HCT116 (cell line): ENCODE measurements at regions not wholly inside any gene's neighbourhood (a gene's known extent, or its start where the extent isn't known, plus 50 kb on each side); places are given as distances from the start of the nearest gene placed in this dataset.

Experiments used
- ATAC-seq: fragments of 200-7000 bp; cut with Tn5 transposase; 2 replicates; pipeline ENCODE4 v1.9.1; 2020; ENCODE audit warnings: mild to moderate bottlenecking, moderate library complexity
- BruUV-seq: library from RNA; stranded (reverse); fragments of 400-500 nt; replicated peaks from 2 replicates; lab custom pipeline; 2021; lab: Mats Ljungman, UMichigan
- CTCF ChIA-PET: fragments of 300-600 bp; sonication (Branson Sonifier 250); formaldehyde crosslinking; loops from one replicate; lab custom pipeline; 2021; ENCODE audit warnings: antibody characterized with exemption; lab: Charles Lee
- POLR2A ChIA-PET: fragments of 300-600, 350-600 bp; sonication (Branson Sonifier 250); formaldehyde crosslinking; loops from one replicate; lab custom pipeline; 2021; ENCODE audit warnings: antibody characterized with exemption; lab: Charles Lee
- RAD21 ChIA-PET, 2 experiments: fragments of 300-600 bp; sonication (Branson Sonifier 250); formaldehyde crosslinking; loops; one replicate each; lab custom pipeline; 2023; ENCODE audit warnings: low total read pairs in 2 of 2; ENCODE audit not compliant: uncharacterized antibody in 2 of 2, unreplicated experiment in 2 of 2, low non-redundant PET in 1 of 2; lab: Charles Lee
- DNase-seq: peaks from one replicate; pipeline ENCODE4 v3.0.0-alpha.2; 2010; ENCODE audit warnings: low read depth, low spot score
- H2AFZ ChIP-seq: fragments of 200-600 bp; shearing (Covaris generic), sonication (generic); 2 replicates; pipeline ENCODE4 v1.6.1; 2017; ENCODE audit warnings: low read depth, mixed run types, mixed read lengths, antibody characterized with exemption, low read length; ENCODE audit not compliant: poor library complexity, severe bottlenecking
- H3K27ac ChIP-seq: 2 replicates; pipeline ENCODE4 v1.5.1; 2012; ENCODE audit warnings: low read depth, low read length
- H3K27me3 ChIP-seq: fragments of 200-600 bp; sonication (generic); 2 replicates; pipeline ENCODE4 v1.6.1; 2016; ENCODE audit warnings: mixed run types, low read length, mixed read lengths; ENCODE audit not compliant: insufficient read depth
- H3K36me3 ChIP-seq, 2 experiments: fragments of 200-500 bp in 1 of 2; fragments of 200-600 bp in 1 of 2; sonication (Bioruptor generic) in 1 of 2; sonication (generic) in 1 of 2; 2 replicates each; pipeline versions ENCODE4 v1.5.1 to v1.6.1; 2014 to 2016; ENCODE audit warnings: low read length in 2 of 2, inconsistent platforms in 1 of 2, mixed read lengths in 1 of 2, mixed run types in 1 of 2; ENCODE audit not compliant: insufficient read depth in 2 of 2, control insufficient read depth in 1 of 2
- H3K4me1 ChIP-seq, 2 experiments: fragments of 200-600 bp in 1 of 2; sonication (generic) in 1 of 2; 2 replicates each; pipeline versions ENCODE4 v1.5.1 to v1.6.1; 2012 to 2017; ENCODE audit warnings: low read length in 2 of 2, inconsistent platforms in 1 of 2, mild to moderate bottlenecking in 1 of 2, mixed read lengths in 1 of 2, mixed run types in 1 of 2, moderate library complexity in 1 of 2; ENCODE audit not compliant: insufficient read depth in 2 of 2, control insufficient read depth in 1 of 2
- H3K4me2 ChIP-seq: fragments of 200-600 bp; sonication (generic); 2 replicates; pipeline ENCODE4 v1.6.1; 2017; ENCODE audit warnings: mixed run types, low read length, mixed read lengths
- H3K4me3 ChIP-seq, 2 experiments: fragments of 200-600 bp in 1 of 2; sonication (generic) in 1 of 2; replicated peaks in 1 of 2; 2 replicates each; pipeline ENCODE4 v1.5.1; 2011 to 2016; ENCODE audit warnings: low read length in 2 of 2, control low read depth in 1 of 2, low read depth in 1 of 2, mild to moderate bottlenecking in 1 of 2, mixed read lengths in 1 of 2, mixed run types in 1 of 2
- H3K79me2 ChIP-seq: fragments of 200-600 bp; sonication (generic); 2 replicates; pipeline ENCODE4 v1.6.1; 2017; ENCODE audit warnings: mild to moderate bottlenecking, mixed run types, low read length, moderate library complexity, mixed read lengths; ENCODE audit not compliant: insufficient read depth
- H3K9ac ChIP-seq: fragments of 200-600 bp; sonication (generic); 2 replicates; pipeline ENCODE4 v1.6.1; 2016; ENCODE audit warnings: low read length, mixed read lengths
- H3K9me2 ChIP-seq: fragments of 200-600 bp; sonication (generic), shearing (Covaris generic); 2 replicates; pipeline ENCODE4 v1.6.1; 2017; ENCODE audit warnings: mixed run types, mild to moderate bottlenecking, moderate library complexity; ENCODE audit not compliant: insufficient read depth
- H3K9me3 ChIP-seq, 2 experiments: fragments of 200-500 bp in 1 of 2; fragments of 200-600 bp in 1 of 2; sonication (Bioruptor generic) in 1 of 2; sonication (generic) in 1 of 2; 2 replicates each; pipeline ENCODE4 v1.6.1; 2014 to 2017; ENCODE audit warnings: low read length in 2 of 2, mixed read lengths in 2 of 2, inconsistent platforms in 1 of 2, low read depth in 1 of 2, mild to moderate bottlenecking in 1 of 2, mixed run types in 1 of 2, moderate library complexity in 1 of 2; ENCODE audit not compliant: control insufficient read depth in 1 of 2, insufficient read depth in 1 of 2
- H4K20me1 ChIP-seq: fragments of 200-600 bp; sonication (generic), shearing (Covaris generic); 2 replicates; pipeline ENCODE4 v1.6.1; 2017; ENCODE audit warnings: mixed run types, mild to moderate bottlenecking, moderate library complexity; ENCODE audit not compliant: insufficient read depth
- CBX3 ChIP-seq: IDR thresholded peaks from 2 replicates; pipeline ENCODE4 v1.6.1; 2012; ENCODE audit warnings: low read depth
- CEBPB ChIP-seq: IDR thresholded peaks from 2 replicates; pipeline ENCODE4 v1.6.1; 2012; ENCODE audit warnings: low read depth
- ELF1 ChIP-seq: IDR thresholded peaks from 2 replicates; pipeline ENCODE4 v1.6.1; 2012; ENCODE audit warnings: low read depth, borderline replicate concordance
- EZH2phosphoT487 ChIP-seq: fragments of 200-600 bp; IDR thresholded peaks from 2 replicates; pipeline ENCODE4 v1.6.1; 2018; ENCODE audit warnings: antibody characterized with exemption, borderline replicate concordance
- FOSL1 ChIP-seq: IDR thresholded peaks from 2 replicates; pipeline ENCODE4 v1.6.1; 2012; ENCODE audit warnings: low read depth
- JUND ChIP-seq: IDR thresholded peaks from 2 replicates; pipeline ENCODE4 v1.6.1; 2012
- POLR2A ChIP-seq: IDR thresholded peaks from 2 replicates; pipeline ENCODE4 v1.7.0; 2011; ENCODE audit warnings: borderline replicate concordance; ENCODE audit not compliant: insufficient read depth, insufficient read length; ENCODE audit errors: extremely low read depth
- POLR2AphosphoS5 ChIP-seq: IDR thresholded peaks from 2 replicates; pipeline ENCODE4 v1.6.1; 2011; ENCODE audit warnings: mild to moderate bottlenecking, low read depth, low read length, moderate library complexity
- RAD21 ChIP-seq: IDR thresholded peaks from 2 replicates; pipeline ENCODE4 v1.6.1; 2012; ENCODE audit warnings: low read depth, mild to moderate bottlenecking
- SRF ChIP-seq: IDR thresholded peaks from 2 replicates; pipeline ENCODE4 v1.6.1; 2012; ENCODE audit warnings: low read depth
- TCF7L2 ChIP-seq: IDR thresholded peaks from 2 replicates; pipeline ENCODE4 v1.7.0; 2011; ENCODE audit warnings: borderline replicate concordance, inconsistent platforms; ENCODE audit not compliant: insufficient read depth, insufficient read length; ENCODE audit errors: extremely low read depth
- YY1 ChIP-seq: IDR thresholded peaks from 2 replicates; pipeline ENCODE4 v1.6.1; 2011; ENCODE audit warnings: low read length, low read depth, moderate library complexity, mild to moderate bottlenecking; ENCODE audit not compliant: insufficient replicate concordance; ENCODE audit errors: extremely low read depth
- ZFX ChIP-seq: fragments of 450-650 bp; IDR thresholded peaks from 2 replicates; pipeline ENCODE4 v1.6.1; 2017
- ZNF274 ChIP-seq: fragments of 200-500 bp; sonication (Bioruptor generic); IDR thresholded peaks from 2 replicates; pipeline ENCODE4 v1.6.1; 2014; ENCODE audit warnings: mild to moderate bottlenecking, low read depth, low read length, inconsistent platforms
- intact Hi-C: fragments of 100-400 bp; cut with micrococcal nuclease; formaldehyde crosslinking; loops from 2 replicates; pipeline ENCODE4 v1.10.0; 2022
- TF ChIP-seq, protein P1 (sequence below): IDR thresholded peaks from 2 replicates; pipeline ENCODE4 v1.6.1; 2011; ENCODE audit warnings: mild to moderate bottlenecking, low read length, moderate library complexity; ENCODE audit not compliant: insufficient replicate concordance; ENCODE audit errors: extremely low read depth
- TF ChIP-seq, protein P2 (sequence below): IDR thresholded peaks from 2 replicates; pipeline ENCODE4 v1.6.1; 2012
- TF ChIP-seq, protein P3 (sequence below), 3 experiments: fragments of 200-600 bp in 1 of 3; sonication (generic) in 1 of 3; IDR thresholded peaks in 2 of 3; conservative IDR thresholded peaks in 1 of 3; 2 replicates each; pipeline ENCODE4 v1.5.1; 2012 to 2017; ENCODE audit warnings: low read depth in 2 of 3, low read length in 2 of 3, antibody characterized with exemption in 1 of 3, borderline replicate concordance in 1 of 3, control low read depth in 1 of 3, mild to moderate bottlenecking in 1 of 3, mixed read lengths in 1 of 3, mixed run types in 1 of 3, moderate library complexity in 1 of 3; ENCODE audit not compliant: insufficient read depth in 1 of 3

DNA sequence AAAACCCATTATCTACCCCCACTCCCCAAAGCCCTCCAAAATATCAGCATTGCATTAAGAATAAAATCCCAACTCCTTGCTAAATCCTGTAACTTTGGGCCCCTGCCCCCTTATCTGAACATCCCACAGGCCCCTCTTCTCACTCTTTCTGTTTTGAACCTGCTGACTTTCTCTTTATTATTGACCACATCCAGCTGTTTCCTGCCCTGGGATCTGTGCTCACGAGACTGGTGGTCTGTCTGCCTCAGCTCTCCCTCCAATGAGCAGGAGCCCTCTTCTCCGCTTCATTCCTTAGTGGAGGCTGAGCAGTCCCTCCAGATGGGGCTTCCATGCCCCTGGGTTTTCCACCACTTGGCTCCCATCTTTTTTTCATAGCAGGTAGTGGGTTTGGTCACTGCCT is 116.9 kb downstream of the ACKR3 start:
- H3K9me3 ChIP-seq, result no peaks in the 10 kb centered on the region
- H3K9me2 ChIP-seq, result no peaks in the 10 kb centered on the region
- no peak for DNase-seq
- no peak overlapping the region for H3K4me3 ChIP-seq
- peaks cover 41% of the 10 kb centered on the region for H3K27me3 ChIP-seq
- H4K20me1 ChIP-seq, result no peaks in the 10 kb centered on the region; the same call in 1 of the 2 replicates
- intact Hi-C loops, result no loop called here
- H3K9ac ChIP-seq, result no peak overlapping the region
- CTCF ChIA-PET, result no interaction called here
- no peaks in the 10 kb centered on the region for H3K4me1 ChIP-seq
- H3K4me2 ChIP-seq, result no peak overlapping the region
- no peak for ATAC-seq
- H3K79me2 ChIP-seq, result no peaks in the 10 kb centered on the region
- no peaks in the 10 kb centered on the region for H3K36me3 ChIP-seq
- TF ChIP-seq CBX3 (no peak), TCF7L2 (no peak), YY1 (no peak), CEBPB (no peak), EZH2phosphoT487 (no peak), ZNF274 (no peak), JUND (no peak), ZFX (no peak), SRF (no peak), POLR2A (no peak), FOSL1 (no peak), ELF1 (no peak), POLR2AphosphoS5 (no peak), RAD21 (no peak)
- TF ChIP-seq, protein P1, sequence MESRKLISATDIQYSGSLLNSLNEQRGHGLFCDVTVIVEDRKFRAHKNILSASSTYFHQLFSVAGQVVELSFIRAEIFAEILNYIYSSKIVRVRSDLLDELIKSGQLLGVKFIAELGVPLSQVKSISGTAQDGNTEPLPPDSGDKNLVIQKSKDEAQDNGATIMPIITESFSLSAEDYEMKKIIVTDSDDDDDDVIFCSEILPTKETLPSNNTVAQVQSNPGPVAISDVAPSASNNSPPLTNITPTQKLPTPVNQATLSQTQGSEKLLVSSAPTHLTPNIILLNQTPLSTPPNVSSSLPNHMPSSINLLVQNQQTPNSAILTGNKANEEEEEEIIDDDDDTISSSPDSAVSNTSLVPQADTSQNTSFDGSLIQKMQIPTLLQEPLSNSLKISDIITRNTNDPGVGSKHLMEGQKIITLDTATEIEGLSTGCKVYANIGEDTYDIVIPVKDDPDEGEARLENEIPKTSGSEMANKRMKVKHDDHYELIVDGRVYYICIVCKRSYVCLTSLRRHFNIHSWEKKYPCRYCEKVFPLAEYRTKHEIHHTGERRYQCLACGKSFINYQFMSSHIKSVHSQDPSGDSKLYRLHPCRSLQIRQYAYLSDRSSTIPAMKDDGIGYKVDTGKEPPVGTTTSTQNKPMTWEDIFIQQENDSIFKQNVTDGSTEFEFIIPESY, result no peak
- TF ChIP-seq, protein P2, sequence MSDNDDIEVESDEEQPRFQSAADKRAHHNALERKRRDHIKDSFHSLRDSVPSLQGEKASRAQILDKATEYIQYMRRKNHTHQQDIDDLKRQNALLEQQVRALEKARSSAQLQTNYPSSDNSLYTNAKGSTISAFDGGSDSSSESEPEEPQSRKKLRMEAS, result no peak
- TF ChIP-seq, protein P3, sequence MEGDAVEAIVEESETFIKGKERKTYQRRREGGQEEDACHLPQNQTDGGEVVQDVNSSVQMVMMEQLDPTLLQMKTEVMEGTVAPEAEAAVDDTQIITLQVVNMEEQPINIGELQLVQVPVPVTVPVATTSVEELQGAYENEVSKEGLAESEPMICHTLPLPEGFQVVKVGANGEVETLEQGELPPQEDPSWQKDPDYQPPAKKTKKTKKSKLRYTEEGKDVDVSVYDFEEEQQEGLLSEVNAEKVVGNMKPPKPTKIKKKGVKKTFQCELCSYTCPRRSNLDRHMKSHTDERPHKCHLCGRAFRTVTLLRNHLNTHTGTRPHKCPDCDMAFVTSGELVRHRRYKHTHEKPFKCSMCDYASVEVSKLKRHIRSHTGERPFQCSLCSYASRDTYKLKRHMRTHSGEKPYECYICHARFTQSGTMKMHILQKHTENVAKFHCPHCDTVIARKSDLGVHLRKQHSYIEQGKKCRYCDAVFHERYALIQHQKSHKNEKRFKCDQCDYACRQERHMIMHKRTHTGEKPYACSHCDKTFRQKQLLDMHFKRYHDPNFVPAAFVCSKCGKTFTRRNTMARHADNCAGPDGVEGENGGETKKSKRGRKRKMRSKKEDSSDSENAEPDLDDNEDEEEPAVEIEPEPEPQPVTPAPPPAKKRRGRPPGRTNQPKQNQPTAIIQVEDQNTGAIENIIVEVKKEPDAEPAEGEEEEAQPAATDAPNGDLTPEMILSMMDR (IDR thresholded peaks at IDR 0.05 in 2 of 3, conservative IDR thresholded peaks at IDR 0.05 in 1 of 3; ENCODE audit: borderline replicate concordance in 1 of 3, insufficient read depth in 1 of 3, low read depth in 2 of 3, low read length in 2 of 3), result no peak
- TF ChIP-seq, all 23 proteins: peak for 0
- ChIA-PET RAD21 (no interaction called here), POLR2A (no interaction called here)
- H2AFZ ChIP-seq, result no peak overlapping the region
- no TSS peak for BruUV-seq
- no peak overlapping the region for H3K27ac ChIP-seq
